GM21825 (cell line): ENCODE measurements at regions not wholly inside any gene's neighbourhood (a gene's known extent, or its start where the extent isn't known, plus 50 kb on each side); places are given as distances from the start of the nearest gene placed in this dataset.
"Not testable (repeated sequence)": the region's sequence is repeated elsewhere in the genome, so short reads cannot be mapped to it uniquely, and the experiment has no call there.

Experiments used
- ATAC-seq: cut with Tn5 transposase; IDR thresholded peaks from one replicate; pipeline ENCODE4 v1.9.1; 2021; ENCODE audit warnings: mild to moderate bottlenecking, moderate library complexity; ENCODE audit not compliant: unreplicated experiment

DNA sequence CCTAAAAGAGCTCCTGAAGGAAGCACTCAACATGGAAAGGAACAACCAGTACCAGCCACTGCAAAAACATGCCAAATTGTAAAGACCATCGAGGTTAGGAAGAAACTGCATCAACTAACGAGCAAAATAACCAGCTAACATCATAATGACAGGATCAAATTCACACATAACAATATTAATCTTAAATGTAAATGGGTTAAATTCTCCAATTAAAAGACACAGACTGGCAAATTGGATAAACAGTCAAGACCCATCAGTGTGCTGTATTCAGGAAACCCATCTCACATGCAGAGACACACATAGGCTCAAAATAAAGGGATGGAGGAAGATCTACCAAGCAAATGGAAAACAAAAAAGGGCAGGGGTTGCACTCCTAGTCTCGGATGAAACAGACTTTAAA lies 191.6 kb upstream of the MGAT5 start:
- not testable (repeated sequence) for ATAC-seq

DNA sequence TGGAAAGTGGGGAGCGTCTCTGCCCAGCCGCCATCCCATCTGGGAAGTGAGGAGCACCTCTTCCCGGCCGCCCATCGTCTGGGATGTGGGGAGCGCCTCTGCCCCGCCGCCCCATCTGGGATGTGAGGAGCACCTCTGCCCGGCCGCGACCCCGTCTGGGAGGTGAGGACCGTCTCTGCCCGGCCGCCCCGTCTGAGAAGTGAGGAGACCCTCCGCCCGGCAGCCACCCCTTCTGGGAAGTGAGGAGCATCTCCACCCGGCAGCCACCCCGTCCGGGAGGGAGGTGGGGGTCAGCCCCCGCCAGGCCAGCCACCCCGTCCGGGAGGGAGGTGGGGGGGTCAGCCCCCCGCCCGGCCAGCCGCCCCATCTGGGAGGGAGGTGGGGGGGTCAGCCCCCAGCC lies 190.0 kb upstream of the MGAT5 start:
- ATAC-seq = not testable (repeated sequence)

DNA sequence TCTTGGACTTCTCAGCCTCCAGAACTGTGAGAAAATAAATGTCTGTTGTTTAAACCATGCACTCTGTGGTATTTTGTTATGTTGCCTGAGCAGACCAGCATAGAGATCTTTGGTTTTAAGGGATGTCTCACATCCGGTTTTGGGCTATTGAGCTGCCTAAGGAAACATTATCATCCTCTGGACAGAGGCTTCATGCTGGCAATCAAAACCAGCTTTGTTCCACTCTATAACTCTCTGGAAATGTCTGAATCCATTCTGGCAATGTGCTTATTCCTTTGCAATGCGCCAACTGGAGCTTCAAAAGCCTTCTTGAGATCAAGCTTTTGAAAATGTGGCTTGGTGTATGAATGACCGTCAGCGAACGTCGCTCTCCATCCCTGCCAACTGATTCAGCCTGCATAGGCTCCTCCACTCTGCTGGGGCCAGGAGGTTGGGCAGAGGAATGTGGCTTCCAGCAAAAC lies 183.6 kb upstream of the MGAT5 start:
- ATAC-seq = no peak

DNA sequence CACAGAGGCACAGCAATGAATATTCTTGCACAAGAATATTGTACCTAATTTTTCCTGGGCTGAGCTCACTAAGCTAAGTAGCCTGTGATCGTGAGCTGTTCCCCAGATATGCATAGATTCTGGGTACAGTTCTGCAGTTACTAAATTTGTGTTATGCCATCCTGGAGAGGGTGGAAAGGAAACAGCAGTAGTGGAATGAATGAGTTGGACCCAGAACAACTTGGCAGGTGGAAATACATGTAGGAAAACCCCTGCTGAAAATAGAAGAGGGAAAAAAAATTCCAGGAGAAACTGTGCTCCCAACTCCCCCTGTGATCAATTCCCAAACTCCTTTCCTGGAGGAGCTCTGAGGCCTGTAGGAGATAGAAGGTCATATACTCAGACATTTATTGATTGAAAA lies 181.5 kb upstream of the MGAT5 start:
- ATAC-seq = no peak

DNA sequence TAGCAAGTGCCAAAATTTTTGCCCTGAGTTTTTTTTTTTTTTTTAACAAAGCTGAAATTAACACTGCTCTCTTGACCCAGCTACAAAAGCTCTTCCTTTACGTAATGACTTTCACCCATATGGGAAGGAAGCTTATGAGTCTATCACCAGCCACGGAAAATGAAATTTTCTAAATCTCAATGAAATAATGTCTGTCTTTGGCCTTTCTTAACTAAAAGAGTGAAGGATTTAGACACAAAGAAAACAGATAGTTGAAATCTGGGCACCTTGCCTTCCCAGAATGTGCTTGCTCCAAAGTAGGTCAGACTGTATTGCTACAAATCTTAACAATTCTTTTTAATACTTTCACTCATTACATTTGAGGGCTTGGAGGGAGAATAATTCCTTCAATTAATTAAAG lies 180.8 kb upstream of the MGAT5 start:
- ATAC-seq = no peak

DNA sequence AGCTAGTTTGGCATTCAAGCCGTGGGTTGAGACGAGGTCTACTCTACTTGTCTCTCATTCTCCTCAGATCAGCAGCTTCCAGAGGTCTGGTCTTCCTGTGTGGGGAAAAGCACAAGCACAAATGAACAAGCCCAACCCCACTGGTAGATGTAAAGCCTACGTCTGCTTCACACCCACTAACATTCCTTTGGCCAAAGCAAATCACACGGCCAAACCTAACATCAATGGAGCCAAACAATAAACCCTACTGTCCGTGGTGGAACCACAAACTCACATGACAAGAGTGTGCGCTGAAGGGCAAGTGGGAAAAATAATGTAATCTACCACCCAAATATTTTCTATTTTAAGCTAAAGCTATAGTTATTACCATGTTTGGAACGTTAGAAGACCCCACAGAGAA lies 179.3 kb upstream of the MGAT5 start:
- no peak for ATAC-seq

DNA sequence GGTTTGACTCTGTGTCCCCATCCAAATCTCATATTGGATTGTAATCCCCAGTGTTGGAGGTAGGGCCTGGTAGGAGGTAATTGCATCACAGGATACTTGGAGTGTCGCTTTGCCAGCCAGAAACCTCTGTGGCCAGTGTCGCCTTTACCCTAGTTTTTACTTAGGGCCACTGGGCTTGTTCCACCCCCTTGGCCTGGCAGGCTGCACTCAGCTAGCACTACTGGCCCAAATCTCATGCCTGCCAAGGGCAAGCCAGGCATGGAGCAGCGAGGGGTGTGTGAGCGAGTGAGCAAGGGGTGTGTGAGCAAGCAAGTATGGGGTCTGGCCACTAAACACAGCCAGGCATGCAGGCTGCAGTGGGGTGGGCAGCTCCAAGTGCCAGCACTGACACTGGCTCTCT lies 178.7 kb upstream of the MGAT5 start:
- ATAC-seq = no peak

DNA sequence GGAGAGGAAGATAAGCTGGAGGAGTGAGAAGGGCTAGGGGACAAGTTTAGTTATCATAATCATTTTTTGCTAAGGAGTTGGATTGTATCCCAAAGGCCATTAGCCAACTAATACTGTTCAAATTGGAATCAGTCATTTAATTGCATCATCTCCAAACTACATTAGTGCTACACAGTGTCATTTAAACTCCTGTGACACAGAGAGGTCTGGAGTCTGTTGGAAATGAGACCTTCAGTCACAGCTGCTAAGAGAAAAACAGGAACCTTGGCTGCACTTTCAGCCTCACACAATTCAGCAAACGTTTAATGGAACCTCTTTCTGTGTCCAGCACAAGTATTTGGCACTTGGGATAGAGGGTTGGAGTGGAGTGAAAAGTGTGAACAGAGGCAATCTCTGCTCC lies 175.5 kb upstream of the MGAT5 start:
- no peak for ATAC-seq

DNA sequence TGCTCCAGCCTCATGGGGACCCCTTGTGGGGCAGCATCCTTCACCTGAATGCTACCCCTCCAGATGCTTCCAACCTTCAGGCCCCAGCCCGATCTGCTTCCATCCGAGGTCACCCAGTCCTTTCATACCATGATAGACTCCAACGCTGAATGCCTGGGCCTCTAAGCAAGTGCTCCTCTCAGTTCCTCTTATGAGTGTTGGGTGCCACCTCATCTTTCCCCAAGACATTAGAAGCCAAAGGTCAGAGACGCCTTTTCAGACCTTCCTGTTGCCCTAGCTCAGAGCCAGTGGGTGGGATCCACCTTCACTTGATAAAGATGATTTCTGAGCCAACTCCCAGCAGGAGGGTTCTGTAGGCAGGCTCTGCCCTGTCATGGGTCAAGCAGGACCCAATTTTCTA lies 174.5 kb upstream of the MGAT5 start:
- peak; percentile 92 for ATAC-seq

DNA sequence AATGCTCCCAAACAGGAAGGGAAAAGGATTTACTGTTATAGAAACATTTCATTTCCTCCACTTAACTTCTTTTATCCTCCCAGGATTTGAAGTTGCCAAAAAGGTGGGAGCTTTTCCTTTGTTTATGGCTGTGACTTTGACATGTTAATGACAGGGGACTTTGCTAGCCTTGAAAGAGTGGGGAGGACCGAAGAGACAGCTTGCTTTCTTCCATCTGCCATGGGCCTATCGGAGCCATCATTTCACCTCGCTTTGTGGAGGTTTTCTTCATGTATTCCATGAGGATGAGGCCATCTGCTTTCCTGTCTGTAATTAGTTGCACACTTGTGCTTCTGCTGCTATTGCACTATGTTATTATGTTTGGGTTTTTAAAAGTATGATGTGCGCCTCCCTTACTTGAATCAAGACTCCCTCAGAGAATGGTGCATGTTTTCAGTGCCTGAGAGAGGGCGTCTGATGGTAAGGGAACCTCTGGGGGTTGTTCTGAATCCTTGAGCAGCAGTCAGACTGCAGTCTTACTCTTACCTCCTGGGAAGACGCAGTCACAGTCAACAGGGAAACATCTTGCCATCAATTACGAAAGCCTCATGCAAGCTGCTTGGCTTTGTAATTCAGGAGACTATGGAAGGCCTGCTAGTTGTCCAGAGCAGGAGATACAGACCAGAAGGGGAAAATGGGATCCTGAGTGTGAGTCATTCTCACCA lies 173.3 kb upstream of the MGAT5 start:
- ATAC-seq = no peak

DNA sequence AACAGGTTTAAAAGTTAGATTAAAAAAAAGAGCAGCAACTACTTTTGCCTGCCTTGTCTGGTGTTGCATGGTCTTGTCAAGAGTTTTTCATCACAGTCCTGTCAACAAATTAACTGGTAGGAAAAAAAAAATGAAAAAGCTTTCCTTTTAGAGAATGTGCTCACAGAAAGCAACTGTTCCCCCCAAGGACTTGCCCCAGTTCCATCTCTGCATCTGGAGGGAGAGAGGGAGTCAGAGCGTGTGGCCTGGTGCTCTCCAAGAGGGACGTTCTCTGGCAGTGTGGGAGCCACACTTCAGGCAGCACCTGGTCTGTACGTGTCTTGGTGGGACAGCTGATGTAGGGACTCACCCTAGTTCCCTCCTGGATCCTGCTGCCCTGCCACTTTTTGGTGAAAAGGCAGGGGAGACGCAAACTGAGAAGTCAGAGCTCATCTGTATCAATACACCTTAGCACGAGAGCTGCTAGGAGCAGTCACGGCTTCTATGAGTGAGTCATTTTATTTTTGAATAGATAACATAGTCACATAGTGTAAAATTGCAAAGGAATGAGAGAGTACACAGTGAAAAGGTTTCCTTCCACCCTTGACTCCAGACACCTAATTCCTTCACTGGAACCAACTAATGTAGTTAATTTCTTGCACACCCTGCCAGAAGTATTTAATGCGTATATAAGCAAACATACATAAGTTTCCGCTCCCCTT lies 172.5 kb upstream of the MGAT5 start:
- ATAC-seq = no peak

DNA sequence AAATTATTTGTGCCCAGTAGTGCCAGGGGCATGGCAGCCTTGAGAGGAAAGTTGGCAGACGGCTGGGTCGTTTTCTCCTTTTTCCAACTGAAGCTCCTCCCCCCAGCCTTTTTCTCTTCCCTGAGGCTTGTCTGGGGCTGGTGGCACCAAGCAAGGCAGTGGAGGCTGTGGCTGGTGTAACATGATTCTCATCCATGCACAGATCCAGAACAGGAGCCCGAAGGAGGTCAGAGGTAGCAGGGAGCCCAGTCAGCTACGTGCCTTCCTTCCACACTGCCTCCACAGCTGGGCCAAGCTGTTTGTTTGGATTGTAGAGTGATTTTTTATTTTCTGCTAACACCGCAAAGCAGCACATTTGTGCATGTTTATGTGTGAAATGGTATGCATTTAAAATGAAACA lies 170.3 kb upstream of the MGAT5 start:
- ATAC-seq = no peak

DNA sequence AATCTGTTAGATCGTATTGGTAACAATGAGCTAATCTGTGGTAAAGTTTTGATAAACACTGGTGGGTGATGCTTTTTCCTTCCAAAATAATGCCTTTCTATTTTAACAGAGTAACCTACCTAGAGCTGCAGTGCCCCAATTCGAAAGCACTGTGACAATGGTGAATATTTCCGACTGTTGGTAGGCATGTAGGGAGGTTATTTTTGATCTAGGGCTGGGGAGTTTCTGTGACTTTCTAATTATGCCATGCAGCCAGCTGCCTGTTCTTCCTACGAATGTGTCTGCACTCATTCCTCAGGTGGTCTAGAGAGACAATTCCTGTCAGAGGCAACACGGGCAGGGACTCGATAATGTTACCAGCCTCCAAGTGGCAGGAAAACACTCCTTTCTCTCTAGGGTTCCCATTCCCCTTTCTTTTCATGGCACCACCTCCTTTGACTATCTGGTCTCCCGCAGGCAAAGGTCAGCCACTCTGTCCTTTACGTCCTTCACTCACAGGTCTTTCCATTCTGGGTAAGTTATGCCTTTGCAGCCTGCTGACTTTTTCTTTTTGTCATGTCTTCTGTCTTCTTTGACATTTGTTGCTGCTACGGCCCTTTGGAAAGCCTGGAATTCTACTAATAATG lies 167.2 kb upstream of the MGAT5 start:
- ATAC-seq = no peak

DNA sequence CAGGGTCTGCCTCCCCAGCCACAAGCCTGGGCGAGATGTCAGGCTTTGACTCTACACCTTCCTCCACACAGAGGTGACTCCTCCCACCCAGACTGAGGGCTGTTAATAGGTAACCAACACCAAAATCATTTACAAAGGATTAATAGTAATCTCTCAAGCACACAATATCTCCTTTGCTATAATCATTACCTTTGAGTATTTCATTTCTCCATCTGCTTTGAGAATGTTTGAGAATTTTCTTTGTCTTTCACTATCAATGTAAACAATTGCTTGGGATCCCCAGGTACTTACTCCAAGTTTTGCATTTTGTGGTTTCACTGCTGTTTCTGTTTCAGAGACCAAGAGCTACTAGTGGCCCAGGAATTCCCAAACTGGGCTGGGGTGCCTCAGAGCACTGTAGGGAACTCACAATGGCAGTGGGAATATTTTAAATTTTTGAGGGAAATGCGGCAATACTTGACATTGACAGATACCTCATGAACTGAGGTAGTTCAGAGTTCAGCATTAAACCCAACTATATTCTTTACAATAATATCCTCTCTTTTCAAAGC lies 166.4 kb upstream of the MGAT5 start:
- ATAC-seq = peak; percentile 88

DNA sequence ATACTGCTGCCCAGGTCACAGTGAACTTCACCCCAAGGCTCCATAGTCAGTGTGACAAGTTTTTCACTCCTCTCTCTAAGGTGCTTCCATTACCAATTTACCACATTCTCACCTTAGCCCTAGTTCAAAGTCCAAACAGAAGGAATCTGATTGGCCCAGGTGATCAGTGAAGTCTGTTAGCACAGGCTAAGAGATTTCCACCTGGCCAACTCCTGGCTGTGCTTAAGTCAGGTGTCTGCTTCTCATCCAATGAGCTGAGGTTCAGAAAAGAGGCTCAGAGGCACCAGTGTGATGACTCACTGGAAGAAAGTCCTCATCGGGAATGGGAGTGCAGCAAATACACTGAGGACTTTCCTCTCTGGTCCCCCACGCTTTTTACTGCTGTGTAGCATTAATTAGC lies 164.4 kb upstream of the MGAT5 start:
- ATAC-seq = no peak

DNA sequence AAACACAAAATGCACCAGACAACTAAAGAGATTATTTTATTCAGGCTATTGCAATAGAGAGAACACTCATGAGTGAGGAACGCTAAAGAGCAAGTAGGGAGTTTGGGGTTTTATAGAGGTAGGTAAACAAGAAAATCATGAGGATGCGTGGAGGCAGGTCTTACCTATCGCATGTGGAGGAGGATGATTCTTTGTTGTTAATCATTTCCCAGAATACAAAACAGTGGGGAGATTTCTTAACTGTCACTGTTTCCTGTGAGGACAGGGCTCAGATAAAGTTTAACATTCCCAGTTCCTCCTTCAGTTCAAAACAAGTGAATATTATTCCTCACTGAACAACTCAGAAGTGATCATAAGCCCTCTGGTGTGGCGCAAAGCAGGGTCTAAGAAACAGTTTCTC lies 156.1 kb upstream of the MGAT5 start:
- ATAC-seq = no peak

DNA sequence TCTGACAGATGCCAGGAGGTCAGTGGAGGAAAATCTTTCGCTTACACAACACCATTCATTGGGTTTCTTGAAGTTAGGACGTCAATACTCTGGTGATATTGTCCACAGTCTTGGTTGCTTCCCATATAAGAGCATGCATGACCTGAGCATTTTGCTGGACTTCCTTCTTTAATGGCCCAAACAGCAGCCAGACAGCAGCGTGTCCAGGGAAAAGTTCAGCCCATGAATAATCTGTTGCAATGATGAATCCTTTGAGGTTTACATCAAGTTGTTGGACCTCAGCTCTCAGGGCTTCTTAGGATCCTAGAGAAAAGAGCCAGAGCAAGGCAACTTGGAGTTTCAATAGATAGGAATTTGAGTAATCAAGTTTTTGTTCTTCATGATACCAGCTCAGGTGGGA lies 155.6 kb upstream of the MGAT5 start:
- ATAC-seq = no peak

DNA sequence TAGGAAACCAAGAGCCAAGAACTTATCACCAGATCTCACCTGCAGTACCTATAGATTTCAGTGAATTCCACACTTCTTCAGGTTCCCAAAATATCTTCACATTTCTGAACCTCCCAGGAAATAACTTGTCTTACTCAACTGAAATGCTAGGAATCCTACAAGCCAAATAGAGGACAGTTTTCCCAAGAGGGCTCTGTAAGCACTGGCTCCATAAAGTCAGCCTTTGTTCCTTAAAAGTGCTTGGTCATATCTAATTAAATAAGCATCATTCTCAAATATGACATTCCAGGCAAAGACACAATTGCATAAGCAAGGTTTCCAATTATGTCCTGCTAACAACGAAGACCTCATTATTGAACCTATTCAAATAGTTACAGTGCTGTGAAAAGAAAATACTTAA lies 154.6 kb upstream of the MGAT5 start:
- no peak for ATAC-seq

DNA sequence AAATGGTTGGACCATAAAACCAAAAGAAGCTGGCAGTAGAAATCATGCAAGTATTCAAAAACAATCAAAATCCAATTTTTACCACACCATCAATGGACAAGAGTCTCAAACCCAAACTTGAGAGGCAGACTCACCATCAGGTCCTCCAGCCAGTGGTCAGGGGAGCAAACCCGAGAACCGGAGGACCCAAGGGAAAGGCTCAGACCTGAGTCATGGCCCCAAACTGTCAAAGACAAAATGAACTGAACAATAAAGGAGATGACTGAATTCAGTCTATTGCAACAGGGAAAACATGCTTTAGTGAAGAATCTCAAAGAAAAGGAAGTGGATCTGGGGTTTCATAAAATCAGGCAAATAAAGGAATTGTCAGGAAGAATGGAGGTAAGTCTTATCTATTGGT lies 150.7 kb upstream of the MGAT5 start:
- no peak for ATAC-seq

DNA sequence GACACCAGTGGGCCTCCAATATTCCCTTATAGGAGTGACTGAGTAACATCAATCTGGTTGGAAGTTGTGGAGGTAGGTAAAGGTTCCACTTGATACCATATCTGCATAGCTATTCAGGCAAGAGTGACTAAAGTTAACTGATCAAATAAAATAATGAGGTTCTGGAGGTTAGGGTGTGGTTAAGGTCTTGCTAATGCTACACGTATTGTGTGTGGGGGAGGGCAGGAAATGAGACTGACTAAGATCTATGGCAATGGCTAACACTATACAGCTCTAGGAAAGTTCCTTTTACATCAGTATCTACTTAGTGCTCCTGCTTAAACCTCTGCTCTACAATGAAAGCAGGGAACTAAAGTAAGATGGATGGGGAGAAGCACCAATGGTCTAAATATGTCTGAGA lies 149.1 kb upstream of the MGAT5 start:
- no peak for ATAC-seq

DNA sequence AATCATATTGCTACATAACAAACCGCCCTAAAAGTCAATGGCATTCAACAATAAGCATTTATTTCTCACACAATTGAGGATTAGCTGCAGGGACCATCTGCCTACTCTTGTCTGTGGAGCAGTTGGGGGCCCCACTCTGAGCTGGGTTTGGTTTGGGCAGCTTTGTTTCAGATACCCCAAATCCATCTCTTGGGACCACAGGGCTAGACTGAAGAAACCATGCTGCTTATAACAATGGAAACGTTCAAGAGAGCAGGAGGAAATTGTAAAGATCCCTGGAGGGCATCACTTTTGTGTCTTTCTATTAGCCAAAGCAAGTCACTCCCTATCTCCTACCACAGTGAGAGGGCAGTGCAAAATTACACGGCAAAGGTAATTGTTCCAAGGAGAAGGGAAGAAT lies 146.5 kb upstream of the MGAT5 start:
- no peak for ATAC-seq

DNA sequence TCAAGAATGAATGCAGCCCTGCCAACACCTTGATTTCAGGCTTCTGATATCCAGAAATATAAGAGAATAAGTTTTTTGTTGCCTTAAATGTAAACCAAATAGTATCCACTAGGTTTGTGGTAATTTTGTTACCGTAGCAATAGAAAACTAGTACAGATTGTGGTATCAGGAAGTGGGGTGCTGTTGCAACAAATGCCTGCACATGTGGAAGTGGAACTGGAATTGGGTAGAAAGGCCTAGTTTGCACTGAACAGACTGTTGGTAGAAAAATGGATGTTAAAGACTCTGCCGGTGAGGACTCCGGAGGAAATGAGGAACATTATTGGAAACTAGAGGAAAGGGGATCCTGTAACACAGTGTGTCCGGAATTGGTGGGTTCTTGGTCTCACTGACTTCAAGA lies 145.8 kb upstream of the MGAT5 start:
- no peak for ATAC-seq
